SK-N-SH (cell line): ENCODE measurements at regions not wholly inside any gene's neighbourhood (a gene's known extent, or its start where the extent isn't known, plus 50 kb on each side); places are given as distances from the start of the nearest gene placed in this dataset.

Source experiments
- CTCF ChIA-PET: fragments of 300-600, 350-600 bp; formaldehyde crosslinking; extraction: SDS; loops from one replicate; lab custom pipeline; 2021; lab: Yijun Ruan, JAX
- POLR2A ChIA-PET: fragments of 350-600 bp; sonication (Branson Sonifier 250); formaldehyde crosslinking; extraction: SDS; loops from one replicate; lab custom pipeline; 2020; ENCODE audit warnings: antibody characterized with exemption, inconsistent platforms; lab: Yijun Ruan, JAX
- DNase-seq: peaks from one replicate; pipeline ENCODE4 v3.0.0; 2012
- H2AFZ ChIP-seq: fragments of 200-600 bp; sonication (generic); 2 replicates; pipeline ENCODE4 v1.8.1; 2016; ENCODE audit warnings: antibody characterized with exemption, mild to moderate bottlenecking, low read depth
- H3F3A ChIP-seq: fragments of 200-600 bp; sonication (generic); replicated peaks from 2 replicates; pipeline ENCODE3; 2016; ENCODE audit warnings: antibody characterized with exemption, mild to moderate bottlenecking; ENCODE audit not compliant: insufficient read depth
- H3K27ac ChIP-seq, 2 experiments: fragments of 200-500 bp in 1 of 2; fragments of 200-600 bp in 1 of 2; sonication (Bioruptor generic) in 1 of 2; sonication (generic), shearing (Covaris generic) in 1 of 2; 2 replicates each; pipeline versions ENCODE4 v1.5.1 to v1.6.1; 2014 to 2016; ENCODE audit warnings: low read depth in 2 of 2, inconsistent platforms in 1 of 2, low read length in 1 of 2, mild to moderate bottlenecking in 1 of 2, mixed read lengths in 1 of 2
- H3K27me3 ChIP-seq: fragments of 200-600 bp; sonication (generic), shearing (Covaris generic); 2 replicates; pipeline ENCODE4 v1.6.1; 2016; ENCODE audit warnings: mixed run types; ENCODE audit not compliant: insufficient read depth
- H3K36me3 ChIP-seq, 2 experiments: fragments of 200-500 bp in 1 of 2; fragments of 200-600 bp in 1 of 2; sonication (Bioruptor generic) in 1 of 2; sonication (generic) in 1 of 2; replicated peaks in 1 of 2; 2 replicates each; pipeline versions ENCODE3 to v1.5.1; 2014 to 2016; ENCODE audit warnings: low read length in 1 of 2, mild to moderate bottlenecking in 1 of 2; ENCODE audit not compliant: insufficient read depth in 2 of 2, control insufficient read depth in 1 of 2
- H3K4me1 ChIP-seq, 2 experiments: fragments of 200-500 bp in 1 of 2; fragments of 200-600 bp in 1 of 2; sonication (Bioruptor generic) in 1 of 2; sonication (generic), shearing (Covaris generic) in 1 of 2; 2 replicates each; pipeline versions ENCODE4 v1.5.1 to v1.6.1; 2014 to 2016; ENCODE audit warnings: low read depth in 1 of 2, low read length in 1 of 2, mixed run types in 1 of 2; ENCODE audit not compliant: insufficient read depth in 2 of 2, control insufficient read depth in 1 of 2
- H3K4me2 ChIP-seq: fragments of 200-600 bp; sonication (generic), shearing (Covaris generic); 2 replicates; pipeline ENCODE4 v1.6.1; 2017; ENCODE audit warnings: mixed run types
- H3K4me3 ChIP-seq, 2 experiments: fragments of 200-500 bp in 1 of 2; fragments of 200-600 bp in 1 of 2; sonication (Bioruptor generic) in 1 of 2; sonication (generic), shearing (Covaris generic) in 1 of 2; 2 replicates each; pipeline versions ENCODE4 v1.5.1 to v1.8.1; 2014 to 2016; ENCODE audit warnings: low read depth in 2 of 2, inconsistent platforms in 1 of 2, low read length in 1 of 2, mild to moderate bottlenecking in 1 of 2, mixed read lengths in 1 of 2, moderate library complexity in 1 of 2
- H3K79me2 ChIP-seq: fragments of 200-600 bp; sonication (generic); 2 replicates; pipeline ENCODE4 v1.8.1; 2017; ENCODE audit warnings: mild to moderate bottlenecking; ENCODE audit not compliant: insufficient read depth
- H3K9ac ChIP-seq: fragments of 200-600 bp; sonication (generic); 2 replicates; pipeline ENCODE4 v1.6.1; 2017; ENCODE audit warnings: mixed run types
- H3K9me2 ChIP-seq: fragments of 200-600 bp; sonication (generic); 2 replicates; pipeline ENCODE4 v1.6.1; 2017; ENCODE audit warnings: mixed run types
- H3K9me3 ChIP-seq: fragments of 200-600 bp; sonication (generic); 2 replicates; pipeline ENCODE4 v1.6.1; 2017; ENCODE audit warnings: mixed run types, mild to moderate bottlenecking, moderate library complexity
- H4K20me1 ChIP-seq: fragments of 200-600 bp; sonication (generic); 2 replicates; pipeline ENCODE4 v1.6.1; 2017; ENCODE audit warnings: mild to moderate bottlenecking, mixed run types; ENCODE audit not compliant: insufficient read depth
- CHD2 ChIP-seq: fragments of 150-350 bp; IDR thresholded peaks from 2 replicates; pipeline ENCODE4 v1.6.1; 2018; ENCODE audit warnings: low read length; ENCODE audit not compliant: partially characterized antibody
- ELF1 ChIP-seq: IDR thresholded peaks from 2 replicates; pipeline ENCODE4 v1.4.0; 2012
- EP300 ChIP-seq, 2 experiments: IDR thresholded peaks; 2 replicates each; pipeline versions ENCODE4 v1.4.0 to v1.6.1; 2012; ENCODE audit warnings: borderline replicate concordance in 1 of 2, low read depth in 1 of 2, low read length in 1 of 2
- EZH2phosphoT487 ChIP-seq: fragments of 200-600 bp; sonication (generic); IDR thresholded peaks from 2 replicates; pipeline ENCODE4 v1.6.1; 2017; ENCODE audit warnings: low read depth, mixed run types, mild to moderate bottlenecking, antibody characterized with exemption, moderate library complexity, borderline replicate concordance
- FOSL2 ChIP-seq: IDR thresholded peaks from 2 replicates; pipeline ENCODE4 v1.4.0; 2012; ENCODE audit warnings: low read depth, mild to moderate bottlenecking, moderate library complexity, borderline replicate concordance
- NRF1 ChIP-seq: IDR thresholded peaks from 2 replicates; pipeline ENCODE4 v1.6.1; 2012; ENCODE audit warnings: low read depth, mild to moderate bottlenecking, low read length
- POLR2AphosphoS5 ChIP-seq: IDR thresholded peaks from 2 replicates; pipeline ENCODE4 v1.6.1; 2012; ENCODE audit warnings: low read depth, low read length
- RAD21 ChIP-seq: IDR thresholded peaks from 2 replicates; pipeline ENCODE4 v1.6.1; 2012; ENCODE audit warnings: mild to moderate bottlenecking, low read length
- RCOR1 ChIP-seq: fragments of 150-350 bp; IDR thresholded peaks from 2 replicates; pipeline ENCODE4 v1.6.1; 2017; ENCODE audit warnings: antibody characterized with exemption, low read length
- RXRA ChIP-seq: IDR thresholded peaks from 2 replicates; pipeline ENCODE4 v1.4.0; 2012; ENCODE audit warnings: low read depth, mild to moderate bottlenecking, borderline replicate concordance
- SIN3A ChIP-seq: IDR thresholded peaks from 2 replicates; pipeline ENCODE4 v1.6.1; 2012; ENCODE audit warnings: low read depth, mild to moderate bottlenecking, low read length, moderate library complexity, borderline replicate concordance
- SMC3 ChIP-seq: IDR thresholded peaks from 2 replicates; pipeline ENCODE4 v1.6.1; 2012; ENCODE audit warnings: low read depth, low read length, improper control_type of control experiment
- TAF1 ChIP-seq: IDR thresholded peaks from 2 replicates; pipeline ENCODE4 v1.6.1; 2012; ENCODE audit warnings: low read depth, mild to moderate bottlenecking, low read length, moderate library complexity, borderline replicate concordance
- TCF12 ChIP-seq: IDR thresholded peaks from 2 replicates; pipeline ENCODE4 v1.4.0; 2012
- TEAD4 ChIP-seq: IDR thresholded peaks from 2 replicates; pipeline ENCODE4 v1.4.0; 2012; ENCODE audit warnings: mild to moderate bottlenecking, borderline replicate concordance; ENCODE audit not compliant: insufficient read depth
- YY1 ChIP-seq: IDR thresholded peaks from 2 replicates; pipeline ENCODE4 v1.4.0; 2012; ENCODE audit warnings: low read depth, mild to moderate bottlenecking
- WGBS: methylation state at CpG from one replicate; pipeline ENCODE4 v1.1.6; 2017; ENCODE audit warnings: low lambda C conversion rate; 5-methylcytosine and 5-hydroxymethylcytosine counted together
- TF ChIP-seq, protein P1 (sequence below): IDR thresholded peaks from 2 replicates; pipeline ENCODE4; 2012
- TF ChIP-seq, protein P2 (sequence below): IDR thresholded peaks from 2 replicates; pipeline ENCODE4 v1.4.0; 2012; ENCODE audit warnings: low read depth, borderline replicate concordance
- TF ChIP-seq, protein P3 (sequence below): fragments of 150-350 bp; IDR thresholded peaks from 2 replicates; pipeline ENCODE4 v1.6.1; 2016; ENCODE audit warnings: mild to moderate bottlenecking, low read depth, low read length
- TF ChIP-seq, protein P4 (sequence below): fragments of 150-350 bp; IDR thresholded peaks from 2 replicates; pipeline ENCODE4 v1.6.1; 2017; ENCODE audit warnings: antibody characterized with exemption, low read length, low read depth, borderline replicate concordance
- TF ChIP-seq, protein P5 (sequence below): IDR thresholded peaks from 2 replicates; pipeline ENCODE4 v1.4.0; 2012; ENCODE audit warnings: low read depth

DNA sequence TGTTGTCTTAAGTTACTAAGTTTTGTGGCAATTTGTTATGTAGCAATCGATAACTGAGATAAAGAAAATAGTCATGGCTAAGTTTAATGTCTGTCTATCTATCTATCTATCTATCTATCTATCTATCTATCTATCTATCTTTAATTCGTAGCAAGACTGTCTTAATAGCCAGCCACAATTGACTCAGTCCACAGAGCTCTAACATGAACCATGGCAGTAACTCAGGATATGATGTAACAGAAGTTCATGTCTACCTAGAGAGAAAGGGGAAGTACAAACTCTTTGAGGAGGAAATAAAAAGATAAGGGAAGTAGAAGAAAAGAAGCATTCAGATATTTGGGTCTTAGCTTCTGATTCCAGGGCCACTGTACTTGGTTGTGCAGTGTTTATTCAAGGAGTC is 61.5 kb upstream of the FNDC3B start:
- H3K4me2 ChIP-seq: no peak overlapping the region

DNA sequence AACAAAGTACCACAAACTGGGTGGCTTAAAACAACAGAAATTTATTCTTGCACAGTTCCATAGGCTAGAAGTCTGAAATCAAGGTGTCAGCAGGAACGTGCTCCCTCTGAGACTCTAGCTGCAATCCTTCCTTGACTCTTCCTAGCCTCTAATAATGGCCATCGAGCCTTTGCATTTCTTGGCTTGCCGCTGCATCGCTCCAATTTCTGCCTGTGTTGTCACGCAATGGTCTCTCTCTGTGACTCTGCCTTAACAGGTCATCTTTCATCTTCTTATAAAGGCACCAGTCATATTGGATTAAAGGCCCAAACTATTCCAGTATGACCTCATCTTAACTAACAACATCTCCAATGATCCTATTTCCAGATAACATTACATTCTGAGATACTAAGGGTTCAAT is 61.0 kb upstream of the FNDC3B start:
- no peak for DNase-seq

More for the DNA sequence above, 61.5 kb upstream of the FNDC3B start:
- H3K4me1 ChIP-seq: no peaks in the 10 kb centered on the region
- no peaks in the 10 kb centered on the region for H3K27me3 ChIP-seq
- H3K9me3 ChIP-seq: no peaks in the 10 kb centered on the region
- no peaks in the 10 kb centered on the region for H3F3A ChIP-seq
- no peak overlapping the region for H2AFZ ChIP-seq
- no peak for DNase-seq
- TF ChIP-seq EP300 (IDR thresholded peaks at IDR 0.05; ENCODE audit: borderline replicate concordance in 1 of 2, low read depth in 1 of 2, low read length in 1 of 2) (no peak), EZH2phosphoT487 (no peak), RCOR1 (no peak), NRF1 (no peak)
- ChIA-PET POLR2A (no interaction called here), CTCF (no interaction called here)
- H3K27ac ChIP-seq: no peak overlapping the region
- WGBS: 86% methylated on average over 2 of the region's 2 CpGs
- no peaks in the 10 kb centered on the region for H3K9me2 ChIP-seq
- no peaks in the 10 kb centered on the region for H3K79me2 ChIP-seq
- H3K9ac ChIP-seq: no peak overlapping the region
- H4K20me1 ChIP-seq: no peaks in the 10 kb centered on the region
- H3K4me3 ChIP-seq: no peak overlapping the region
- no peaks in the 10 kb centered on the region for H3K36me3 ChIP-seq

More for the DNA sequence above, 61.0 kb upstream of the FNDC3B start:
- no peak overlapping the region for H3K9ac ChIP-seq
- no peaks in the 10 kb centered on the region for H3K4me1 ChIP-seq
- CTCF ChIA-PET: no interaction called here
- H4K20me1 ChIP-seq: no peaks in the 10 kb centered on the region
- WGBS: 91% methylated on average over 5 of the region's 5 CpGs
- H3K36me3 ChIP-seq: no peaks in the 10 kb centered on the region
- H3K27me3 ChIP-seq: no peaks in the 10 kb centered on the region
- no peak overlapping the region for H3K4me3 ChIP-seq
- H3F3A ChIP-seq: no peaks in the 10 kb centered on the region
- H3K4me2 ChIP-seq: no peak overlapping the region
- no peak overlapping the region for H3K27ac ChIP-seq
- no peaks in the 10 kb centered on the region for H3K9me2 ChIP-seq
- no peaks in the 10 kb centered on the region for H3K9me3 ChIP-seq
- no peak overlapping the region for H2AFZ ChIP-seq
- POLR2A ChIA-PET: no interaction called here
- no peaks in the 10 kb centered on the region for H3K79me2 ChIP-seq
- TF ChIP-seq RXRA: no peak
- no peak for TF ChIP-seq YY1
- no peak for TF ChIP-seq SIN3A
- TF ChIP-seq, protein P1, sequence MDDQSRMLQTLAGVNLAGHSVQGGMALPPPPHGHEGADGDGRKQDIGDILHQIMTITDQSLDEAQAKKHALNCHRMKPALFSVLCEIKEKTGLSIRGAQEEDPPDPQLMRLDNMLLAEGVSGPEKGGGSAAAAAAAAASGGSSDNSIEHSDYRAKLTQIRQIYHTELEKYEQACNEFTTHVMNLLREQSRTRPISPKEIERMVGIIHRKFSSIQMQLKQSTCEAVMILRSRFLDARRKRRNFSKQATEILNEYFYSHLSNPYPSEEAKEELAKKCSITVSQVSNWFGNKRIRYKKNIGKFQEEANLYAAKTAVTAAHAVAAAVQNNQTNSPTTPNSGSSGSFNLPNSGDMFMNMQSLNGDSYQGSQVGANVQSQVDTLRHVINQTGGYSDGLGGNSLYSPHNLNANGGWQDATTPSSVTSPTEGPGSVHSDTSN: no peak
- TF ChIP-seq, protein P2, sequence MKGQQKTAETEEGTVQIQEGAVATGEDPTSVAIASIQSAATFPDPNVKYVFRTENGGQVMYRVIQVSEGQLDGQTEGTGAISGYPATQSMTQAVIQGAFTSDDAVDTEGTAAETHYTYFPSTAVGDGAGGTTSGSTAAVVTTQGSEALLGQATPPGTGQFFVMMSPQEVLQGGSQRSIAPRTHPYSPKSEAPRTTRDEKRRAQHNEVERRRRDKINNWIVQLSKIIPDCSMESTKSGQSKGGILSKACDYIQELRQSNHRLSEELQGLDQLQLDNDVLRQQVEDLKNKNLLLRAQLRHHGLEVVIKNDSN: no peak
- TF ChIP-seq EP300 (IDR thresholded peaks at IDR 0.05; ENCODE audit: borderline replicate concordance in 1 of 2, low read depth in 1 of 2, low read length in 1 of 2): no peak
- TF ChIP-seq CHD2: no peak
- no peak for TF ChIP-seq RAD21
- no peak for TF ChIP-seq FOSL2
- no peak for TF ChIP-seq POLR2AphosphoS5
- no peak for TF ChIP-seq RCOR1
- TF ChIP-seq NRF1: no peak
- TF ChIP-seq, protein P3, sequence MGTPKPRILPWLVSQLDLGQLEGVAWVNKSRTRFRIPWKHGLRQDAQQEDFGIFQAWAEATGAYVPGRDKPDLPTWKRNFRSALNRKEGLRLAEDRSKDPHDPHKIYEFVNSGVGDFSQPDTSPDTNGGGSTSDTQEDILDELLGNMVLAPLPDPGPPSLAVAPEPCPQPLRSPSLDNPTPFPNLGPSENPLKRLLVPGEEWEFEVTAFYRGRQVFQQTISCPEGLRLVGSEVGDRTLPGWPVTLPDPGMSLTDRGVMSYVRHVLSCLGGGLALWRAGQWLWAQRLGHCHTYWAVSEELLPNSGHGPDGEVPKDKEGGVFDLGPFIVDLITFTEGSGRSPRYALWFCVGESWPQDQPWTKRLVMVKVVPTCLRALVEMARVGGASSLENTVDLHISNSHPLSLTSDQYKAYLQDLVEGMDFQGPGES: no peak
- TF ChIP-seq SMC3: no peak
- TF ChIP-seq, protein P4, sequence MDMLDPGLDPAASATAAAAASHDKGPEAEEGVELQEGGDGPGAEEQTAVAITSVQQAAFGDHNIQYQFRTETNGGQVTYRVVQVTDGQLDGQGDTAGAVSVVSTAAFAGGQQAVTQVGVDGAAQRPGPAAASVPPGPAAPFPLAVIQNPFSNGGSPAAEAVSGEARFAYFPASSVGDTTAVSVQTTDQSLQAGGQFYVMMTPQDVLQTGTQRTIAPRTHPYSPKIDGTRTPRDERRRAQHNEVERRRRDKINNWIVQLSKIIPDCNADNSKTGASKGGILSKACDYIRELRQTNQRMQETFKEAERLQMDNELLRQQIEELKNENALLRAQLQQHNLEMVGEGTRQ: no peak
- no peak for TF ChIP-seq ELF1
- no peak for TF ChIP-seq TAF1
- no peak for TF ChIP-seq TCF12
- no peak for TF ChIP-seq TEAD4
- TF ChIP-seq, protein P5, sequence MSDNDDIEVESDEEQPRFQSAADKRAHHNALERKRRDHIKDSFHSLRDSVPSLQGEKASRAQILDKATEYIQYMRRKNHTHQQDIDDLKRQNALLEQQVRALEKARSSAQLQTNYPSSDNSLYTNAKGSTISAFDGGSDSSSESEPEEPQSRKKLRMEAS: no peak
